ENCODE measurements at regions not wholly inside any gene's neighbourhood (a gene's known extent, or its start where the extent isn't known, plus 50 kb on each side); places are given as distances from the start of the nearest gene placed in this dataset.

- TF ChIP-seq CTCF (IDR thresholded peaks at IDR 0.05; ENCODE audit: low read depth, low read length) (no peak), POLR2A (IDR thresholded peaks at IDR 0.05; ENCODE audit: extremely low read depth, insufficient read length) (no peak), MAX (IDR thresholded peaks at IDR 0.05; ENCODE audit: low read depth, low read length) (no peak), MYC (IDR thresholded peaks at IDR 0.05; ENCODE audit: low read depth, low read length) (no peak)
These were observed 172.2 kb upstream of the SLC10A2 start for GRCh38 chr13:103238441-103238840.

Measured in NB4 (cell line).